ENCODE measurements at regions not wholly inside any gene's neighbourhood (a gene's known extent, or its start where the extent isn't known, plus 50 kb on each side); places are given as distances from the start of the nearest gene placed in this dataset.

GRCh38 chr10:61153771-61154170 is 209.8 kb upstream of the RHOBTB1 start:
- Histone ChIP-seq H3K27me3 (no peaks in the 10 kb centered on the region), H3K9me3 (no peaks in the 10 kb centered on the region), H3K27ac (replicated peaks in 1 of 4) (no peak overlapping the region), H3K4me1 (no peaks in the 10 kb centered on the region), H3K4me3 (no peak overlapping the region), H3K36me3 (no peaks in the 10 kb centered on the region)
- WGBS: 49% methylated on average over 3 of the region's 3 CpGs
- intact Hi-C loops (cut with DNase I): no loop called here
- no peak for DNase-seq (ENCODE audit: extremely low spot score)
- no peak for TF ChIP-seq POLR2AphosphoS5 (IDR thresholded peaks at IDR 0.05)
- no peak for TF ChIP-seq EP300 (IDR thresholded peaks at IDR 0.05)
- TF ChIP-seq POLR2A (IDR thresholded peaks at IDR 0.05; ENCODE audit: low read depth): no peak
- TF ChIP-seq, protein P1, sequence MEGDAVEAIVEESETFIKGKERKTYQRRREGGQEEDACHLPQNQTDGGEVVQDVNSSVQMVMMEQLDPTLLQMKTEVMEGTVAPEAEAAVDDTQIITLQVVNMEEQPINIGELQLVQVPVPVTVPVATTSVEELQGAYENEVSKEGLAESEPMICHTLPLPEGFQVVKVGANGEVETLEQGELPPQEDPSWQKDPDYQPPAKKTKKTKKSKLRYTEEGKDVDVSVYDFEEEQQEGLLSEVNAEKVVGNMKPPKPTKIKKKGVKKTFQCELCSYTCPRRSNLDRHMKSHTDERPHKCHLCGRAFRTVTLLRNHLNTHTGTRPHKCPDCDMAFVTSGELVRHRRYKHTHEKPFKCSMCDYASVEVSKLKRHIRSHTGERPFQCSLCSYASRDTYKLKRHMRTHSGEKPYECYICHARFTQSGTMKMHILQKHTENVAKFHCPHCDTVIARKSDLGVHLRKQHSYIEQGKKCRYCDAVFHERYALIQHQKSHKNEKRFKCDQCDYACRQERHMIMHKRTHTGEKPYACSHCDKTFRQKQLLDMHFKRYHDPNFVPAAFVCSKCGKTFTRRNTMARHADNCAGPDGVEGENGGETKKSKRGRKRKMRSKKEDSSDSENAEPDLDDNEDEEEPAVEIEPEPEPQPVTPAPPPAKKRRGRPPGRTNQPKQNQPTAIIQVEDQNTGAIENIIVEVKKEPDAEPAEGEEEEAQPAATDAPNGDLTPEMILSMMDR (IDR thresholded peaks at IDR 0.05): no peak

- Histone ChIP-seq H3K4me3 (no peak overlapping the region), H3K4me1 (no peaks in the 10 kb centered on the region), H3K9me3 (no peaks in the 10 kb centered on the region), H3K27ac (replicated peaks in 1 of 4) (no peak overlapping the region), H3K27me3 (no peaks in the 10 kb centered on the region), H3K36me3 (no peaks in the 10 kb centered on the region)
- intact Hi-C loops (cut with DNase I): no loop called here
- DNase-seq (ENCODE audit: extremely low spot score): no peak
- WGBS: 96% methylated on average over 1 of the region's 1 CpG
- TF ChIP-seq, protein P1 (IDR thresholded peaks at IDR 0.05): no peak
- TF ChIP-seq EP300 (IDR thresholded peaks at IDR 0.05) (no peak), POLR2A (IDR thresholded peaks at IDR 0.05; ENCODE audit: low read depth) (no peak), POLR2AphosphoS5 (IDR thresholded peaks at IDR 0.05) (no peak)
Observed at GRCh38 chr10:61151059-61151458, 207.1 kb upstream of the RHOBTB1 start.

- H3K4me3 ChIP-seq: no peak overlapping the region
- TF ChIP-seq, protein P1 (IDR thresholded peaks at IDR 0.05): no peak
- TF ChIP-seq POLR2AphosphoS5 (IDR thresholded peaks at IDR 0.05): no peak
- no peaks in the 10 kb centered on the region for H3K27me3 ChIP-seq
- no peaks in the 10 kb centered on the region for H3K4me1 ChIP-seq
- H3K9me3 ChIP-seq: no peaks in the 10 kb centered on the region
- no peaks in the 10 kb centered on the region for H3K36me3 ChIP-seq
- no peak overlapping the region for H3K27ac ChIP-seq (replicated peaks in 1 of 4)
- intact Hi-C loops (cut with DNase I): no loop called here
- DNase-seq (ENCODE audit: extremely low spot score): no peak
Observed at GRCh38 chr10:61148451-61148850, 204.5 kb upstream of the RHOBTB1 start.

GRCh38 chr10:61142987-61143386 is 199.0 kb upstream of the RHOBTB1 start:
- H3K4me3 ChIP-seq: no peak overlapping the region
- no peak overlapping the region for H3K27ac ChIP-seq (replicated peaks in 1 of 4)
- DNase-seq (ENCODE audit: extremely low spot score): no peak
- intact Hi-C loops (cut with DNase I): no loop called here
- no peaks in the 10 kb centered on the region for H3K9me3 ChIP-seq
- 97% methylated on average over 1 of the region's 1 CpG for WGBS
- no peaks in the 10 kb centered on the region for H3K36me3 ChIP-seq
- H3K27me3 ChIP-seq: no peaks in the 10 kb centered on the region
- peaks cover 0 to 22% (median 20%) of the 10 kb centered on the region in 4 donors for H3K4me1 ChIP-seq
- no peak for TF ChIP-seq POLR2AphosphoS5 (IDR thresholded peaks at IDR 0.05)
- TF ChIP-seq POLR2A (IDR thresholded peaks at IDR 0.05; ENCODE audit: low read depth): no peak
- no peak for TF ChIP-seq EP300 (IDR thresholded peaks at IDR 0.05)
- TF ChIP-seq, protein P1 (IDR thresholded peaks at IDR 0.05): no peak

- intact Hi-C loops (cut with DNase I): no loop called here
- Histone ChIP-seq H3K27ac (replicated peaks in 1 of 4) (no peak overlapping the region), H3K4me1 (peaks cover 0 to 26% (median 23%) of the 10 kb centered on the region in 4 donors), H3K9me3 (no peaks in the 10 kb centered on the region), H3K36me3 (no peaks in the 10 kb centered on the region), H3K4me3 (no peak overlapping the region), H3K27me3 (no peaks in the 10 kb centered on the region)
- DNase-seq (ENCODE audit: extremely low spot score): no peak
- TF ChIP-seq, protein P1 (IDR thresholded peaks at IDR 0.05): peak; percentile 61 to 76 (median 70)
- no peak for TF ChIP-seq EP300 (IDR thresholded peaks at IDR 0.05)
- WGBS: 26% methylated on average over 7 of the region's 7 CpGs
Observed at GRCh38 chr10:61140765-61141392, 196.9 kb upstream of the RHOBTB1 start.
